SK-N-SH (cell line): ENCODE measurements at regions not wholly inside any gene's neighbourhood (a gene's known extent, or its start where the extent isn't known, plus 50 kb on each side); places are given as distances from the start of the nearest gene placed in this dataset.

Source experiments
- CTCF ChIA-PET: fragments of 300-600, 350-600 bp; formaldehyde crosslinking; extraction: SDS; loops from one replicate; lab custom pipeline; 2021; lab: Yijun Ruan, JAX
- POLR2A ChIA-PET: fragments of 350-600 bp; sonication (Branson Sonifier 250); formaldehyde crosslinking; extraction: SDS; loops from one replicate; lab custom pipeline; 2020; ENCODE audit warnings: antibody characterized with exemption, inconsistent platforms; lab: Yijun Ruan, JAX
- DNase-seq: peaks from one replicate; pipeline ENCODE4 v3.0.0; 2012
- H2AFZ ChIP-seq: fragments of 200-600 bp; sonication (generic); 2 replicates; pipeline ENCODE4 v1.8.1; 2016; ENCODE audit warnings: antibody characterized with exemption, mild to moderate bottlenecking, low read depth
- H3F3A ChIP-seq: fragments of 200-600 bp; sonication (generic); replicated peaks from 2 replicates; pipeline ENCODE3; 2016; ENCODE audit warnings: antibody characterized with exemption, mild to moderate bottlenecking; ENCODE audit not compliant: insufficient read depth
- H3K27ac ChIP-seq, 2 experiments: fragments of 200-500 bp in 1 of 2; fragments of 200-600 bp in 1 of 2; sonication (Bioruptor generic) in 1 of 2; sonication (generic), shearing (Covaris generic) in 1 of 2; 2 replicates each; pipeline versions ENCODE4 v1.5.1 to v1.6.1; 2014 to 2016; ENCODE audit warnings: low read depth in 2 of 2, inconsistent platforms in 1 of 2, low read length in 1 of 2, mild to moderate bottlenecking in 1 of 2, mixed read lengths in 1 of 2
- H3K27me3 ChIP-seq: fragments of 200-600 bp; sonication (generic), shearing (Covaris generic); 2 replicates; pipeline ENCODE4 v1.6.1; 2016; ENCODE audit warnings: mixed run types; ENCODE audit not compliant: insufficient read depth
- H3K36me3 ChIP-seq, 2 experiments: fragments of 200-500 bp in 1 of 2; fragments of 200-600 bp in 1 of 2; sonication (Bioruptor generic) in 1 of 2; sonication (generic) in 1 of 2; replicated peaks in 1 of 2; 2 replicates each; pipeline versions ENCODE3 to v1.5.1; 2014 to 2016; ENCODE audit warnings: low read length in 1 of 2, mild to moderate bottlenecking in 1 of 2; ENCODE audit not compliant: insufficient read depth in 2 of 2, control insufficient read depth in 1 of 2
- H3K4me1 ChIP-seq, 2 experiments: fragments of 200-500 bp in 1 of 2; fragments of 200-600 bp in 1 of 2; sonication (Bioruptor generic) in 1 of 2; sonication (generic), shearing (Covaris generic) in 1 of 2; 2 replicates each; pipeline versions ENCODE4 v1.5.1 to v1.6.1; 2014 to 2016; ENCODE audit warnings: low read depth in 1 of 2, low read length in 1 of 2, mixed run types in 1 of 2; ENCODE audit not compliant: insufficient read depth in 2 of 2, control insufficient read depth in 1 of 2
- H3K4me2 ChIP-seq: fragments of 200-600 bp; sonication (generic), shearing (Covaris generic); 2 replicates; pipeline ENCODE4 v1.6.1; 2017; ENCODE audit warnings: mixed run types
- H3K4me3 ChIP-seq, 2 experiments: fragments of 200-500 bp in 1 of 2; fragments of 200-600 bp in 1 of 2; sonication (Bioruptor generic) in 1 of 2; sonication (generic), shearing (Covaris generic) in 1 of 2; 2 replicates each; pipeline versions ENCODE4 v1.5.1 to v1.8.1; 2014 to 2016; ENCODE audit warnings: low read depth in 2 of 2, inconsistent platforms in 1 of 2, low read length in 1 of 2, mild to moderate bottlenecking in 1 of 2, mixed read lengths in 1 of 2, moderate library complexity in 1 of 2
- H3K79me2 ChIP-seq: fragments of 200-600 bp; sonication (generic); 2 replicates; pipeline ENCODE4 v1.8.1; 2017; ENCODE audit warnings: mild to moderate bottlenecking; ENCODE audit not compliant: insufficient read depth
- H3K9ac ChIP-seq: fragments of 200-600 bp; sonication (generic); 2 replicates; pipeline ENCODE4 v1.6.1; 2017; ENCODE audit warnings: mixed run types
- H3K9me2 ChIP-seq: fragments of 200-600 bp; sonication (generic); 2 replicates; pipeline ENCODE4 v1.6.1; 2017; ENCODE audit warnings: mixed run types
- H3K9me3 ChIP-seq: fragments of 200-600 bp; sonication (generic); 2 replicates; pipeline ENCODE4 v1.6.1; 2017; ENCODE audit warnings: mixed run types, mild to moderate bottlenecking, moderate library complexity
- H4K20me1 ChIP-seq: fragments of 200-600 bp; sonication (generic); 2 replicates; pipeline ENCODE4 v1.6.1; 2017; ENCODE audit warnings: mild to moderate bottlenecking, mixed run types; ENCODE audit not compliant: insufficient read depth
- ELF1 ChIP-seq: IDR thresholded peaks from 2 replicates; pipeline ENCODE4 v1.4.0; 2012
- EZH2phosphoT487 ChIP-seq: fragments of 200-600 bp; sonication (generic); IDR thresholded peaks from 2 replicates; pipeline ENCODE4 v1.6.1; 2017; ENCODE audit warnings: low read depth, mixed run types, mild to moderate bottlenecking, antibody characterized with exemption, moderate library complexity, borderline replicate concordance
- FOXM1 ChIP-seq: IDR thresholded peaks from 2 replicates; pipeline ENCODE4 v1.4.0; 2012; ENCODE audit warnings: low read depth, mild to moderate bottlenecking
- GATA2 ChIP-seq: sonication (generic); formaldehyde crosslinking; IDR thresholded peaks from 2 replicates; pipeline ENCODE4 v1.5.0; 2020; ENCODE audit warnings: mild to moderate bottlenecking, missing genetic modification reagents
- NFIC ChIP-seq: IDR thresholded peaks from 2 replicates; pipeline ENCODE4 v1.4.0; 2012; ENCODE audit warnings: borderline replicate concordance
- RCOR1 ChIP-seq: fragments of 150-350 bp; IDR thresholded peaks from 2 replicates; pipeline ENCODE4 v1.6.1; 2017; ENCODE audit warnings: antibody characterized with exemption, low read length
- SIN3A ChIP-seq: IDR thresholded peaks from 2 replicates; pipeline ENCODE4 v1.6.1; 2012; ENCODE audit warnings: low read depth, mild to moderate bottlenecking, low read length, moderate library complexity, borderline replicate concordance
- SMC3 ChIP-seq: IDR thresholded peaks from 2 replicates; pipeline ENCODE4 v1.6.1; 2012; ENCODE audit warnings: low read depth, low read length, improper control_type of control experiment
- TEAD4 ChIP-seq: IDR thresholded peaks from 2 replicates; pipeline ENCODE4 v1.4.0; 2012; ENCODE audit warnings: mild to moderate bottlenecking, borderline replicate concordance; ENCODE audit not compliant: insufficient read depth
- YY1 ChIP-seq: IDR thresholded peaks from 2 replicates; pipeline ENCODE4 v1.4.0; 2012; ENCODE audit warnings: low read depth, mild to moderate bottlenecking
- WGBS: methylation state at CpG from one replicate; pipeline ENCODE4 v1.1.6; 2017; ENCODE audit warnings: low lambda C conversion rate; 5-methylcytosine and 5-hydroxymethylcytosine counted together
- TF ChIP-seq, protein P1 (sequence below): fragments of 200-600 bp; sonication (generic); IDR thresholded peaks from 2 replicates; pipeline ENCODE4 v1.6.1; 2017; ENCODE audit warnings: antibody characterized with exemption, mild to moderate bottlenecking, moderate library complexity
- TF ChIP-seq, protein P2 (sequence below): IDR thresholded peaks from 2 replicates; pipeline ENCODE4 v1.4.0; 2012; ENCODE audit warnings: low read depth, borderline replicate concordance
- TF ChIP-seq, protein P3 (sequence below): fragments of 150-350 bp; IDR thresholded peaks from 2 replicates; pipeline ENCODE4 v1.6.1; 2016; ENCODE audit warnings: mild to moderate bottlenecking, low read depth, low read length
- TF ChIP-seq, protein P4 (sequence below): IDR thresholded peaks from 2 replicates; pipeline ENCODE4 v1.4.0; 2012; ENCODE audit warnings: low read depth, borderline replicate concordance
- TF ChIP-seq, protein P5 (sequence below): IDR thresholded peaks from 2 replicates; pipeline ENCODE4 v1.4.0; 2012; ENCODE audit warnings: low read depth
- TF ChIP-seq, protein P6 (sequence below): IDR thresholded peaks from 2 replicates; pipeline ENCODE4 v1.6.1; 2012; ENCODE audit warnings: mild to moderate bottlenecking, low read depth, low read length, moderate library complexity
- TF ChIP-seq, protein P7 (sequence below): fragments of 150-350 bp; IDR thresholded peaks from 2 replicates; pipeline ENCODE4 v1.6.1; 2017; ENCODE audit warnings: antibody characterized with exemption, low read length, low read depth, borderline replicate concordance

DNA sequence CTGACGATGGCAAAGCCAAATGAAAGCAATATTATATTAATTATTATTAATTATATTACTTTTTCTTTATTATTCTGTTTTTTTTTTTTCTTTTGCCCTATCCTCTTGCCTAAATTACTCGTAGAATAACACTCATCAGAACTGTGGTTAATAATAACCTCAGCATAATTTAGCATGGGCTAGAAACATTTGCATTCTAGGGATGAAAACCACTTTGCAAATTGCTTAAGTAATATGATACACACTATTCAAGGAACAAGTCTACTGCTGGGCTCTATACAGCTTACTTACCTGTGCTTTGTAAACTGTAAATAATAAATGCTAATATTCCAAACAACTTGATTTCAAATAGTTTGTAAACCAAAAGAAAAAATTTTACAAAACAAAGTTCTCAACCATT, 375.8 kb downstream of the HGF start (continued):
- TF ChIP-seq, protein P1, sequence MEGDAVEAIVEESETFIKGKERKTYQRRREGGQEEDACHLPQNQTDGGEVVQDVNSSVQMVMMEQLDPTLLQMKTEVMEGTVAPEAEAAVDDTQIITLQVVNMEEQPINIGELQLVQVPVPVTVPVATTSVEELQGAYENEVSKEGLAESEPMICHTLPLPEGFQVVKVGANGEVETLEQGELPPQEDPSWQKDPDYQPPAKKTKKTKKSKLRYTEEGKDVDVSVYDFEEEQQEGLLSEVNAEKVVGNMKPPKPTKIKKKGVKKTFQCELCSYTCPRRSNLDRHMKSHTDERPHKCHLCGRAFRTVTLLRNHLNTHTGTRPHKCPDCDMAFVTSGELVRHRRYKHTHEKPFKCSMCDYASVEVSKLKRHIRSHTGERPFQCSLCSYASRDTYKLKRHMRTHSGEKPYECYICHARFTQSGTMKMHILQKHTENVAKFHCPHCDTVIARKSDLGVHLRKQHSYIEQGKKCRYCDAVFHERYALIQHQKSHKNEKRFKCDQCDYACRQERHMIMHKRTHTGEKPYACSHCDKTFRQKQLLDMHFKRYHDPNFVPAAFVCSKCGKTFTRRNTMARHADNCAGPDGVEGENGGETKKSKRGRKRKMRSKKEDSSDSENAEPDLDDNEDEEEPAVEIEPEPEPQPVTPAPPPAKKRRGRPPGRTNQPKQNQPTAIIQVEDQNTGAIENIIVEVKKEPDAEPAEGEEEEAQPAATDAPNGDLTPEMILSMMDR: no peak
- TF ChIP-seq, protein P2, sequence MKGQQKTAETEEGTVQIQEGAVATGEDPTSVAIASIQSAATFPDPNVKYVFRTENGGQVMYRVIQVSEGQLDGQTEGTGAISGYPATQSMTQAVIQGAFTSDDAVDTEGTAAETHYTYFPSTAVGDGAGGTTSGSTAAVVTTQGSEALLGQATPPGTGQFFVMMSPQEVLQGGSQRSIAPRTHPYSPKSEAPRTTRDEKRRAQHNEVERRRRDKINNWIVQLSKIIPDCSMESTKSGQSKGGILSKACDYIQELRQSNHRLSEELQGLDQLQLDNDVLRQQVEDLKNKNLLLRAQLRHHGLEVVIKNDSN: no peak
- no peak for TF ChIP-seq TEAD4
- TF ChIP-seq, protein P3, sequence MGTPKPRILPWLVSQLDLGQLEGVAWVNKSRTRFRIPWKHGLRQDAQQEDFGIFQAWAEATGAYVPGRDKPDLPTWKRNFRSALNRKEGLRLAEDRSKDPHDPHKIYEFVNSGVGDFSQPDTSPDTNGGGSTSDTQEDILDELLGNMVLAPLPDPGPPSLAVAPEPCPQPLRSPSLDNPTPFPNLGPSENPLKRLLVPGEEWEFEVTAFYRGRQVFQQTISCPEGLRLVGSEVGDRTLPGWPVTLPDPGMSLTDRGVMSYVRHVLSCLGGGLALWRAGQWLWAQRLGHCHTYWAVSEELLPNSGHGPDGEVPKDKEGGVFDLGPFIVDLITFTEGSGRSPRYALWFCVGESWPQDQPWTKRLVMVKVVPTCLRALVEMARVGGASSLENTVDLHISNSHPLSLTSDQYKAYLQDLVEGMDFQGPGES: no peak
- TF ChIP-seq, protein P4, sequence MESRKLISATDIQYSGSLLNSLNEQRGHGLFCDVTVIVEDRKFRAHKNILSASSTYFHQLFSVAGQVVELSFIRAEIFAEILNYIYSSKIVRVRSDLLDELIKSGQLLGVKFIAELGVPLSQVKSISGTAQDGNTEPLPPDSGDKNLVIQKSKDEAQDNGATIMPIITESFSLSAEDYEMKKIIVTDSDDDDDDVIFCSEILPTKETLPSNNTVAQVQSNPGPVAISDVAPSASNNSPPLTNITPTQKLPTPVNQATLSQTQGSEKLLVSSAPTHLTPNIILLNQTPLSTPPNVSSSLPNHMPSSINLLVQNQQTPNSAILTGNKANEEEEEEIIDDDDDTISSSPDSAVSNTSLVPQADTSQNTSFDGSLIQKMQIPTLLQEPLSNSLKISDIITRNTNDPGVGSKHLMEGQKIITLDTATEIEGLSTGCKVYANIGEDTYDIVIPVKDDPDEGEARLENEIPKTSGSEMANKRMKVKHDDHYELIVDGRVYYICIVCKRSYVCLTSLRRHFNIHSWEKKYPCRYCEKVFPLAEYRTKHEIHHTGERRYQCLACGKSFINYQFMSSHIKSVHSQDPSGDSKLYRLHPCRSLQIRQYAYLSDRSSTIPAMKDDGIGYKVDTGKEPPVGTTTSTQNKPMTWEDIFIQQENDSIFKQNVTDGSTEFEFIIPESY: no peak

DNA sequence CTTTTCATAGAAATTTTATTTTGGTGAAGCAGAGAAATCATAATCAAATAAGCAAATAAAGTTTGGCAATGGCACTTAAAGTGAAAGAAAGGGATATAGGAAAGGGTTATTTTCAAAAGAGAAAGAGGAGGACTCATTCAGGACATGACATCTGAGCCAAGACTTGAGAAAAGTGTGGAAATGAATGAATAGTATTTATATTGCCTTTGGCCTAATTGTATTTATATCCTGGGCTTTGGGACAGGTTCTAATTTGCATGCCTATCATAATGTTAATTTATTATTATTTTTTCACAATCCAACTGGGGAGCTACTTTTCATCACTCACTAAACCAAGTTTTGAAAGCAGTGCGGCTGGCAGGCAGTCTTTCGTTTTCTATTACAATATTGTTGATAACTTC, 376.8 kb downstream of the HGF start:
- Histone ChIP-seq H3K9ac (no peak overlapping the region), H3F3A (no peaks in the 10 kb centered on the region), H2AFZ (no peak overlapping the region), H3K4me2 (no peak overlapping the region), H3K27me3 (no peaks in the 10 kb centered on the region), H3K27ac (no peak overlapping the region), H3K4me1 (no peaks in the 10 kb centered on the region; a peak in 1 of 4 replicates), H3K9me2 (no peaks in the 10 kb centered on the region), H3K4me3 (no peak overlapping the region), H4K20me1 (no peaks in the 10 kb centered on the region), H3K36me3 (no peaks in the 10 kb centered on the region), H3K9me3 (no peaks in the 10 kb centered on the region), H3K79me2 (no peaks in the 10 kb centered on the region)
- ChIA-PET CTCF (no interaction called here), POLR2A (no interaction called here)
- TF ChIP-seq SIN3A (no peak), RCOR1 (no peak), FOXM1 (no peak), EZH2phosphoT487 (no peak), NFIC (no peak), SMC3 (no peak), YY1 (no peak), GATA2 (CRISPR knock-in tag) (no peak), ELF1 (no peak)
- TF ChIP-seq, protein P5, sequence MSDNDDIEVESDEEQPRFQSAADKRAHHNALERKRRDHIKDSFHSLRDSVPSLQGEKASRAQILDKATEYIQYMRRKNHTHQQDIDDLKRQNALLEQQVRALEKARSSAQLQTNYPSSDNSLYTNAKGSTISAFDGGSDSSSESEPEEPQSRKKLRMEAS: no peak
- TF ChIP-seq, protein P1: no peak
- TF ChIP-seq, protein P6, sequence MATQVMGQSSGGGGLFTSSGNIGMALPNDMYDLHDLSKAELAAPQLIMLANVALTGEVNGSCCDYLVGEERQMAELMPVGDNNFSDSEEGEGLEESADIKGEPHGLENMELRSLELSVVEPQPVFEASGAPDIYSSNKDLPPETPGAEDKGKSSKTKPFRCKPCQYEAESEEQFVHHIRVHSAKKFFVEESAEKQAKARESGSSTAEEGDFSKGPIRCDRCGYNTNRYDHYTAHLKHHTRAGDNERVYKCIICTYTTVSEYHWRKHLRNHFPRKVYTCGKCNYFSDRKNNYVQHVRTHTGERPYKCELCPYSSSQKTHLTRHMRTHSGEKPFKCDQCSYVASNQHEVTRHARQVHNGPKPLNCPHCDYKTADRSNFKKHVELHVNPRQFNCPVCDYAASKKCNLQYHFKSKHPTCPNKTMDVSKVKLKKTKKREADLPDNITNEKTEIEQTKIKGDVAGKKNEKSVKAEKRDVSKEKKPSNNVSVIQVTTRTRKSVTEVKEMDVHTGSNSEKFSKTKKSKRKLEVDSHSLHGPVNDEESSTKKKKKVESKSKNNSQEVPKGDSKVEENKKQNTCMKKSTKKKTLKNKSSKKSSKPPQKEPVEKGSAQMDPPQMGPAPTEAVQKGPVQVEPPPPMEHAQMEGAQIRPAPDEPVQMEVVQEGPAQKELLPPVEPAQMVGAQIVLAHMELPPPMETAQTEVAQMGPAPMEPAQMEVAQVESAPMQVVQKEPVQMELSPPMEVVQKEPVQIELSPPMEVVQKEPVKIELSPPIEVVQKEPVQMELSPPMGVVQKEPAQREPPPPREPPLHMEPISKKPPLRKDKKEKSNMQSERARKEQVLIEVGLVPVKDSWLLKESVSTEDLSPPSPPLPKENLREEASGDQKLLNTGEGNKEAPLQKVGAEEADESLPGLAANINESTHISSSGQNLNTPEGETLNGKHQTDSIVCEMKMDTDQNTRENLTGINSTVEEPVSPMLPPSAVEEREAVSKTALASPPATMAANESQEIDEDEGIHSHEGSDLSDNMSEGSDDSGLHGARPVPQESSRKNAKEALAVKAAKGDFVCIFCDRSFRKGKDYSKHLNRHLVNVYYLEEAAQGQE: no peak
- TF ChIP-seq, protein P7, sequence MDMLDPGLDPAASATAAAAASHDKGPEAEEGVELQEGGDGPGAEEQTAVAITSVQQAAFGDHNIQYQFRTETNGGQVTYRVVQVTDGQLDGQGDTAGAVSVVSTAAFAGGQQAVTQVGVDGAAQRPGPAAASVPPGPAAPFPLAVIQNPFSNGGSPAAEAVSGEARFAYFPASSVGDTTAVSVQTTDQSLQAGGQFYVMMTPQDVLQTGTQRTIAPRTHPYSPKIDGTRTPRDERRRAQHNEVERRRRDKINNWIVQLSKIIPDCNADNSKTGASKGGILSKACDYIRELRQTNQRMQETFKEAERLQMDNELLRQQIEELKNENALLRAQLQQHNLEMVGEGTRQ: no peak
- DNase-seq: no peak
- WGBS: 95% methylated on average over 2 of the region's 2 CpGs
